Inferior parietal cortex (tissue), 1 donor: ENCODE measurements at regions not wholly inside any gene's neighbourhood (a gene's known extent, or its start where the extent isn't known, plus 50 kb on each side); places are given as distances from the start of the nearest gene placed in this dataset.

Source experiments
- DNase-seq: peaks from one replicate; pipeline ENCODE4 v3.0.0-alpha.2; 2016; ENCODE audit errors: extremely low spot score

GRCh38 chr9:1201901-1202300, 151.7 kb downstream of the DMRT2 start:
- DNase-seq = no peak

- DNase-seq = no peak
Measured at GRCh38 chr9:1202512-1203280, 152.5 kb downstream of the DMRT2 start.

GRCh38 chr9:1207686-1208085, 157.5 kb downstream of the DMRT2 start:
- no peak for DNase-seq

GRCh38 chr9:1208157-1208556, 158.0 kb downstream of the DMRT2 start:
- DNase-seq = no peak

- no peak for DNase-seq
Measured at GRCh38 chr9:1210954-1211353, 160.8 kb downstream of the DMRT2 start.

GRCh38 chr9:1216532-1216931, 166.4 kb downstream of the DMRT2 start:
- DNase-seq = no peak

GRCh38 chr9:1217076-1217475, 166.9 kb downstream of the DMRT2 start:
- DNase-seq = no peak

GRCh38 chr9:1219284-1219683, 169.1 kb downstream of the DMRT2 start:
- DNase-seq = no peak

- no peak for DNase-seq
Measured at GRCh38 chr9:1221298-1221697, 171.1 kb downstream of the DMRT2 start.

- no peak for DNase-seq
Measured at GRCh38 chr9:1222511-1222910, 172.4 kb downstream of the DMRT2 start.

- DNase-seq = no peak
Measured at GRCh38 chr9:1231998-1232919, 182.1 kb downstream of the DMRT2 start.

GRCh38 chr9:1233568-1233967, 183.4 kb downstream of the DMRT2 start:
- no peak for DNase-seq

- DNase-seq = no peak
Measured at GRCh38 chr9:1235650-1236049, 185.5 kb downstream of the DMRT2 start.

- DNase-seq = no peak
Measured at GRCh38 chr9:1236061-1236460, 185.9 kb downstream of the DMRT2 start.

GRCh38 chr9:1238407-1238806, 188.2 kb downstream of the DMRT2 start:
- DNase-seq = no peak

- DNase-seq = no peak
Measured at GRCh38 chr9:1248743-1249142, 198.6 kb downstream of the DMRT2 start.

GRCh38 chr9:1253064-1253979, 203.2 kb downstream of the DMRT2 start:
- no peak for DNase-seq

GRCh38 chr9:1254071-1254470, 203.9 kb downstream of the DMRT2 start:
- no peak for DNase-seq

GRCh38 chr9:1256178-1256577, 206.0 kb downstream of the DMRT2 start:
- no peak for DNase-seq

GRCh38 chr9:1261266-1261665, 211.1 kb downstream of the DMRT2 start:
- DNase-seq = no peak

GRCh38 chr9:1261879-1262766, 212.0 kb downstream of the DMRT2 start:
- no peak for DNase-seq
